WTC11 (cell line): ENCODE measurements at regions not wholly inside any gene's neighbourhood (a gene's known extent, or its start where the extent isn't known, plus 50 kb on each side); places are given as distances from the start of the nearest gene placed in this dataset.

ENCODE experiments used
- CREM ChIP-seq: sonication (generic); formaldehyde crosslinking; IDR thresholded peaks from 2 replicates; pipeline ENCODE4 v1.8.1; 2022; ENCODE audit warnings: mild to moderate bottlenecking, missing genetic modification reagents, moderate library complexity
- MAX ChIP-seq: sonication (generic); formaldehyde crosslinking; IDR thresholded peaks from 2 replicates; pipeline ENCODE4 v1.8.0; 2022; ENCODE audit warnings: mild to moderate bottlenecking, missing genetic modification reagents
- MXD4 ChIP-seq: fragments of 250-450 bp; sonication (Bioruptor Pico); IDR thresholded peaks from 2 replicates; pipeline ENCODE4 v1.8.0; 2021; ENCODE audit warnings: mild to moderate bottlenecking, moderate library complexity, borderline replicate concordance
- ZNF232 ChIP-seq: sonication (generic); formaldehyde crosslinking; IDR thresholded peaks from 2 replicates; pipeline ENCODE4 v1.8.0; 2022; ENCODE audit warnings: mild to moderate bottlenecking, missing genetic modification reagents
- TF ChIP-seq, protein P1 (sequence below): fragments of 250-450 bp; sonication (Bioruptor Pico); IDR thresholded peaks from 2 replicates; pipeline ENCODE4 v1.9.0; 2021; ENCODE audit warnings: mild to moderate bottlenecking
- TF ChIP-seq, protein P2 (sequence below): fragments of 200-600 bp; IDR thresholded peaks from 2 replicates; pipeline ENCODE4 v1.8.0; 2022; ENCODE audit warnings: antibody characterized with exemption

DNA sequence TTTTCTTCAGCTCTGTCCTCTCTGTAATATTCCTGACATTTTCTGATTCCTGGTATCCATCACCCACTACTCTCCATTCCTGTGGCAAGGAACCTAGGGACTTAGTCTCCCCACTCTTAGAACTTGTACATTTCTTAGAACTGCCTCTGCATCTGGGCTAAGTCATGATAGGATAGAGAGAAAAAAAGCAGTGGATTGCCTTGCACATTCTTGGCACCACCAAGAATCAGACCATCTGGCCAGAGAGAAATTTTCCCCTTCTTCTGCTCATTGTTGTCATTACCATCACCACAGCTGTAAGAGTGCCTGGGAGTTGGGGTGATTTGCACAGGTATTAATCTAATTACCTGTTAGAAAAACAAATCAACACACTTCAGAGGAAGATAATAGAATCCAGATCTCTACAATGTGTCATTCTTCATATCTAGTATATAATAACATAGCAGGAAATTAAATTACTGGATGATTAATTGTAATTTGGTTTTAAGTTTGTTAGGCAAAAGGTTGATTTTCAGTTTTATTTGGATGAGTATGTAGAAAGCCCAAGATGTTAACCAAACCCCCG, 264.8 kb upstream of the ZPLD1 start:
- TF ChIP-seq, protein P1, sequence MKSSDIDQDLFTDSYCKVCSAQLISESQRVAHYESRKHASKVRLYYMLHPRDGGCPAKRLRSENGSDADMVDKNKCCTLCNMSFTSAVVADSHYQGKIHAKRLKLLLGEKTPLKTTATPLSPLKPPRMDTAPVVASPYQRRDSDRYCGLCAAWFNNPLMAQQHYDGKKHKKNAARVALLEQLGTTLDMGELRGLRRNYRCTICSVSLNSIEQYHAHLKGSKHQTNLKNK (CRISPR knock-in tag): no peak
- TF ChIP-seq, protein P2, sequence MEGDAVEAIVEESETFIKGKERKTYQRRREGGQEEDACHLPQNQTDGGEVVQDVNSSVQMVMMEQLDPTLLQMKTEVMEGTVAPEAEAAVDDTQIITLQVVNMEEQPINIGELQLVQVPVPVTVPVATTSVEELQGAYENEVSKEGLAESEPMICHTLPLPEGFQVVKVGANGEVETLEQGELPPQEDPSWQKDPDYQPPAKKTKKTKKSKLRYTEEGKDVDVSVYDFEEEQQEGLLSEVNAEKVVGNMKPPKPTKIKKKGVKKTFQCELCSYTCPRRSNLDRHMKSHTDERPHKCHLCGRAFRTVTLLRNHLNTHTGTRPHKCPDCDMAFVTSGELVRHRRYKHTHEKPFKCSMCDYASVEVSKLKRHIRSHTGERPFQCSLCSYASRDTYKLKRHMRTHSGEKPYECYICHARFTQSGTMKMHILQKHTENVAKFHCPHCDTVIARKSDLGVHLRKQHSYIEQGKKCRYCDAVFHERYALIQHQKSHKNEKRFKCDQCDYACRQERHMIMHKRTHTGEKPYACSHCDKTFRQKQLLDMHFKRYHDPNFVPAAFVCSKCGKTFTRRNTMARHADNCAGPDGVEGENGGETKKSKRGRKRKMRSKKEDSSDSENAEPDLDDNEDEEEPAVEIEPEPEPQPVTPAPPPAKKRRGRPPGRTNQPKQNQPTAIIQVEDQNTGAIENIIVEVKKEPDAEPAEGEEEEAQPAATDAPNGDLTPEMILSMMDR: no peak
- TF ChIP-seq MAX (CRISPR knock-in tag) (no peak), MXD4 (CRISPR knock-in tag) (no peak), ZNF232 (CRISPR knock-in tag) (no peak), CREM (CRISPR knock-in tag) (no peak)
